MG63 (cell line): ENCODE measurements at regions not wholly inside any gene's neighbourhood (a gene's known extent, or its start where the extent isn't known, plus 50 kb on each side); places are given as distances from the start of the nearest gene placed in this dataset.
"Not testable (repeated sequence)": the region's sequence is repeated elsewhere in the genome, so short reads cannot be mapped to it uniquely, and the experiment has no call there.

Source experiments
- DNase-seq: peaks from one replicate; pipeline ENCODE4 v3.0.0-alpha.2; 2020
- H3K27me3 ChIP-seq: fragments of 250-450 bp; sonication (Bioruptor Pico); 2 replicates; pipeline ENCODE4 v1.5.1; 2020; ENCODE audit warnings: mild to moderate bottlenecking, moderate library complexity
- H3K36me3 ChIP-seq: fragments of 250-450 bp; sonication (Bioruptor Pico); 2 replicates; pipeline ENCODE4 v1.5.1; 2020; ENCODE audit warnings: mild to moderate bottlenecking, moderate library complexity
- H3K4me3 ChIP-seq: fragments of 250-450 bp; sonication (Bioruptor Pico); 2 replicates; pipeline ENCODE4 v1.5.1; 2020; ENCODE audit warnings: mild to moderate bottlenecking, moderate library complexity
- H3K9me3 ChIP-seq: fragments of 250-450 bp; sonication (Bioruptor Pico); 2 replicates; pipeline ENCODE4 v1.5.1; 2020; ENCODE audit warnings: mild to moderate bottlenecking, moderate library complexity

DNA sequence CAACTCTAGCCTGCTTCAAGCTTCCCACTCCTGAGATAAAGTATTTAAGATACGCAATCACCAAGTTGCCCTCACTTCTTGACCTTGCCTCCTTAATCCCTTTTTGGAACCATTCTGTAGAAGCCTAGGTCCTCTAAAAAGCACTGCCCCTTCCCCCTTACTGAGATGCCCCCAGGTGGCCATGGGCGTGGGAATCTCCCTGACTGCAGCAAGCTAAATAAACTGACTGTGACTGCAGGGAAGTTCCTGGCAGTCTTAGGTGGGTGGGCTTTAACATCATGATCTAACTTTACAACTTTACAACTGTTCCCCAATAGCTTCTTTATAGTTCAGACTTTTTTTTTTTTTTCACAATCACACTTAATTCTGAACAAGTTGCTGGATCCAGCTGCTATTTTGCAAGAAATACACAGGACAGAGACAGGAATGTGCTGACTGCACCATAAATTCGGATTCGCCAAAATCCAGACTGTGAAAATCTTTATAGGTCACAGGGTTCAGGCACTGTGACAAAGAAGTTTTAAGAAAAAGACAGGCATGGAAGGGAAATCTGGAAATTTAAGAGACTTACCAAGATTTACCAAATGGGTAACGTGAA, 344.2 kb upstream of the SULF2 start:
- Histone ChIP-seq H3K27me3 (no peaks in the 10 kb centered on the region), H3K9me3 (peaks cover 10% of the 10 kb centered on the region), H3K4me3 (no peak overlapping the region), H3K36me3 (no peaks in the 10 kb centered on the region)
- DNase-seq: no peak

DNA sequence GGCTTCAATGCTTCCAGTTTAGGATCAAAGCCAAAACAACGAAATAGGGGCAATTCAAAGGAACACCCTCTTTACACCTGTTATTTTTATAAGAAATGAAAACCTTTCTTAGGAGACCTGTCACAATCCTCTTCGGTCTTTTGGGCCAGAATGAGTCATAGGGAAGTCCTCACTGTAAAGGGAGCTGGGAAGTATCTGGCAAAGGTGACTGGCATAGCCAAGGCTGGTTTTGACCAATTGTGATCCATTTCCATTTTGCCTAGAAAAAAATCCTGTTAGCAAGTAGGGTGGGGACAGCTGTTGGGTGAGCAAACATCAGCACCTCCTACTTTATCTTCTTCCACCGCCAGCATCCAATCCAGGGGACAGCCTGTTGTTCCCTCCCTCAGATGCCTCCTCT, 343.2 kb upstream of the SULF2 start:
- Histone ChIP-seq H3K36me3 (no peaks in the 10 kb centered on the region), H3K4me3 (no peak overlapping the region), H3K27me3 (no peaks in the 10 kb centered on the region; the same call in 1 of the 2 replicates), H3K9me3 (peaks cover 10% of the 10 kb centered on the region)
- peak; percentile 59 for DNase-seq

DNA sequence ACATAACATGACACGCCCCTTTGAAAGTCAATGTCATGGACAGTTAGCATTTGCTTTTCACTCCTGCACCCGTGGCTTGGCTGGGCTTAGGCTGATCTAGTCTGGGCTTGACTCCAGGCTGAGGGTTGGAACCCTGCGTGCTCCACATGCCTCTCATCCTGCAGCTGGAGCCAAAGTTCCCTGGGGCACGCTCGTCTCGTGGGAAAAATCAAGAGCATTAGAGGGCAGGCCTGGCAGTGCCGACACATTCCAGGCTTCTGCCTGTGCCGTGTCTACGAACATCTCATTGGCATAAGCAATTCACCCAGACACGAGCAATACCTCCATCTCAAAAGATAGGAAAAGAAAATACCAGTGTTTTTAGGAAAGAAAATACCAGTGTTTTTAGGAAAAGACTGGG, 342.7 kb upstream of the SULF2 start:
- H3K9me3 ChIP-seq, H3K27me3 ChIP-seq, H3K4me3 ChIP-seq, H3K36me3 ChIP-seq: not testable (repeated sequence)
- DNase-seq: peak; percentile 98

- not testable (repeated sequence) for DNase-seq, H3K27me3 ChIP-seq, H3K9me3 ChIP-seq, H3K36me3 ChIP-seq, H3K4me3 ChIP-seq
Measured at GRCh38 chr20:48127133-48127532, 341.9 kb upstream of the SULF2 start.

GRCh38 chr20:48126227-48126740, 341.0 kb upstream of the SULF2 start:
- Histone ChIP-seq H3K36me3 (no peaks in the 10 kb centered on the region), H3K9me3 (no peaks in the 10 kb centered on the region), H3K4me3 (no peak overlapping the region), H3K27me3 (peaks cover 6% of the 10 kb centered on the region; the same call in 1 of the 2 replicates)
- no peak for DNase-seq

GRCh38 chr20:48124960-48125359, 339.7 kb upstream of the SULF2 start:
- Histone ChIP-seq H3K9me3 (no peaks in the 10 kb centered on the region), H3K4me3 (no peak overlapping the region), H3K36me3 (no peaks in the 10 kb centered on the region), H3K27me3 (peaks cover 7% of the 10 kb centered on the region; the same call in 1 of the 2 replicates)
- DNase-seq: no peak

- Histone ChIP-seq H3K9me3 (no peaks in the 10 kb centered on the region), H3K4me3 (no peak overlapping the region), H3K27me3 (peaks cover 7% of the 10 kb centered on the region; the same call in 1 of the 2 replicates), H3K36me3 (no peaks in the 10 kb centered on the region)
- DNase-seq: no peak
Measured at GRCh38 chr20:48124181-48124782, 339.0 kb upstream of the SULF2 start.

GRCh38 chr20:48120120-48120519, 334.8 kb upstream of the SULF2 start:
- DNase-seq: no peak
- no peaks in the 10 kb centered on the region for H3K9me3 ChIP-seq
- no peaks in the 10 kb centered on the region for H3K36me3 ChIP-seq
- peaks cover 7% of the 10 kb centered on the region; the same call in 1 of the 2 replicates for H3K27me3 ChIP-seq
- H3K4me3 ChIP-seq: no peak overlapping the region

DNA sequence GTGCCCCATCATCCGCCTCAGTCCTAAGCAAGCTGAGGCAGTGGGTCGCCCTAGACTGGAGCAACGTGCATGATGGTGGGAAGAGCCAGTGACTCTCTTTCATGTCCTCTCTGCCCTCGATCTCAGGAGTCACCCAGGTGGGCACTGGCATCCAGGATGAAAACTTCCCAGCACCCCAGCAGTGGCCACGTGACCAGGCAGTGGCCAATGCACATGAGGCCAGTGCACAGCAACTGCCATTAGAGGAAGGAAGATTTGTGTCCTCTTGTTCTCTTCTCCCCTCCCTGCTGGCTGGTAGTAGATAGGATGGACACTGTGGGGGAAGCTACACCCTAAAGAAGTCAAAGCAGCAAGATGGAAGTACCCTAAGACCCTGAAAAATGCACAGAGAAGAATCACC, 334.1 kb upstream of the SULF2 start:
- not testable (repeated sequence) for H3K27me3 ChIP-seq, DNase-seq, H3K9me3 ChIP-seq, H3K36me3 ChIP-seq, H3K4me3 ChIP-seq

GRCh38 chr20:48115502-48115901, 330.2 kb upstream of the SULF2 start:
- no peak for DNase-seq
- Histone ChIP-seq H3K9me3 (no peaks in the 10 kb centered on the region), H3K27me3 (peaks cover 16% of the 10 kb centered on the region), H3K4me3 (no peak overlapping the region), H3K36me3 (no peaks in the 10 kb centered on the region)

DNA sequence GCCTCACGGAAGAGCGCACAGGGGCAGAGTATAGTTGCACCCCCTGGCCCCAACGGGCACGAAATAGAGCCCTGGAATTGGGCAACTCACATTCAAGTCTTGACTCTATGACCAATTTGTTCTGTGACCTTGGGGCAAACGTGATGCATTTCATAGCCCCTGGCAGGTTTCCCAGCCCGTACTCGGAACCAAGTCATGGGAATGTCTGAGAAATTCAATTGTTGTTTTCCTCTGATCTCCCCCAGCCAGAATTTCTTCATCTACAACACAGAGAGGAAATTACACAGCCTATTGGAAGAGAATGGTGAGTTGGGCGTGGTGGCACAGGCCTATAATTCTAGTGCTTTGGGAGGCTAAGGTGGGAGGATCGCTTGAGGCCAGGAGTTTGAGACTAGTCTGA, 322.3 kb upstream of the SULF2 start:
- 0 out of 2 replicates have a peak, but pooled peaks cover 2% of the 10 kb centered on the region for H3K9me3 ChIP-seq
- H3K4me3 ChIP-seq: no peak overlapping the region
- peak; percentile 20 for DNase-seq
- H3K36me3 ChIP-seq: no peaks in the 10 kb centered on the region
- peaks cover 19% of the 10 kb centered on the region for H3K27me3 ChIP-seq

GRCh38 chr20:48106428-48106827, 321.1 kb upstream of the SULF2 start:
- H3K27me3 ChIP-seq: peaks cover 17% of the 10 kb centered on the region
- H3K9me3 ChIP-seq: 0 out of 2 replicates have a peak, but pooled peaks cover 2% of the 10 kb centered on the region
- no peaks in the 10 kb centered on the region for H3K36me3 ChIP-seq
- DNase-seq: no peak
- H3K4me3 ChIP-seq: no peak overlapping the region

DNA sequence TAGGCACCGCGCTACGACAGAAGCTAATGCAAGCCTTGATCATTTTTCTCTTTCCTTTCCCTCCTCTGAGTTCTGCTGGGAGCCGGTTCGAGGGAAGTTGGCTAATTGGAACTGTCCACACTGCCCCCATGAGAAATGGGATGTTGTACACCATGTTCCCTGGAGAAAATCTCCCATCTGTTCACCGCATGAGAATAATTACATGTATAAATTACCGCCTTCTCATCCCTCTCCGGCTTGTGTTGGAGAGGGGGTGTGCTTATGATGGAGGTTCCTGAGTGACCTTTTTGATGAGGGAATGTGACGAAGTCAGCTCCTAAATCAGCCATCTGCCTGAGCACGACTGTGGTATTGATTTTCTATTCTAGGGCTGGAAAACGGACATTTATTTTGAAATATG, 320.2 kb upstream of the SULF2 start:
- H3K27me3 ChIP-seq: peaks cover 11% of the 10 kb centered on the region
- H3K4me3 ChIP-seq: no peak overlapping the region
- H3K36me3 ChIP-seq: no peaks in the 10 kb centered on the region
- H3K9me3 ChIP-seq: 0 out of 2 replicates have a peak, but pooled peaks cover 2% of the 10 kb centered on the region
- no peak for DNase-seq

DNA sequence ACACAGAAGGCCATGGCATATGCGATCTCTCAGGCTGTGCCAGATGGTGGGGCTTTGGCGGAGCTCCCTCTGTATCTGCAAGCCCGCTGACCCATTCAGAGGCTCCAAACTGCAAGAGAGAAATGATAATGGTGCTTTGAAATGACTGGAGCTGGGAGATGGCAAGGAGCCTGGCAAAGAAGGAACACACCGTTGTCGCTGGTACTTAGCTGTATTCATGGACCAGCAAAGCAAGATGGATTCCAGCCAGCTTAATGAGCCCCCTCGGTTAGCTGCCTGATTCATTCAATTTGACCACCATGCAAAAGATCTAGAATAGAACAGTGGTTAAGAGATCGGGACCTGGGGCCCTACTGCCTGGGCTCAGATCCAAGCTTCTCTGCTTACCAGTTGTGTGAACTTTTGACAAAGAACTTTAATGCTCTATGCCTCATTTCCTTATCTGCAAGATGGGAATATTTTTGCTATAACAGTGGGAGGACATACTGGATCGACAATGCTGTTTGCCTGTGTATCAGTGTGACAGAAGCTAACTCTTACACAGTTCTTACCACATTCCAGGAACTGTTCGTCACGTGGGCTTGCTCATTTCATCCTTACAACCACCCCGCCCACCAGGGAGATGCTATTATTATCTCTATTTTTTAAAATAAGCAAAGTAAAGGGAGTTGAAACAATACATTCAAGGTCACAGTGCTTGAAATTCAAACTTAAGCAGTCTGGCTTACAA, 317.8 kb upstream of the SULF2 start:
- Histone ChIP-seq H3K27me3 (peaks cover 11% of the 10 kb centered on the region; the same call in 1 of the 2 replicates), H3K9me3 (0 out of 2 replicates have a peak, but pooled peaks cover 2% of the 10 kb centered on the region), H3K36me3 (no peaks in the 10 kb centered on the region), H3K4me3 (no peak overlapping the region)
- no peak for DNase-seq

DNA sequence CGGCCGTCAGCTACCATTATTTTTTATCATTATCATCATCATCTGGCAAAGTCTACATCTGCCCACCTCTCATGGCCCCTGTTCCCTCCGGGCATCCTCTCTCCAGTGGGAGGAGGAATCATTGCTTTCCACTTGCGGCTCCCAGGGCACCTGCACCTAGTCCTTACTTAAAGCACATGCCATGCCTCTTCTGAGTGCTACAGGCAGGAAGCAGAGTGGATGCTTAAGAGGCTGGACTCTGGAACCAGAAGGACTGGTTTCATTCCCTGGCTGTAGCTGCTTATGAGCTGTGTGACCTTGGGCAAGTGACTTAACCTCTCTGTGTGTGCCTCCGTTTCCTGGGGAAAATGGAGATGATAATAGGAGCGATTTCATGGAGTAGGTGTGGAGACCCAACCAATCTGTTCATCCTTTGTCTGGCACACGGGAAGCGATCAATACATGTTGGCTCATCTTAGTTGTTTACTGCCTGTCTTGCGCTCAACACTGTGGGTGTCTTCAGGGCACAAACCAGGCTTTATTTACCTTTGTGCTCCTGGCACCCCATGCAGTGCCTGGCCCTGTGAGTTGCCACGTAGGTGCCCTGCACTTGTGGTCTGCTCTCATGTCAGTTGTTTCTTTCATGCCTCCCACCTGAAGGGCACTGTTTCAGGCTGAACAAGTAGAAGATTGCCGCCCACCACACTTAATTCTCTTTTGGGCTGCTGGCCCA, 317.0 kb upstream of the SULF2 start:
- 0 out of 2 replicates have a peak, but pooled peaks cover 2% of the 10 kb centered on the region for H3K9me3 ChIP-seq
- DNase-seq: no peak
- H3K27me3 ChIP-seq: peaks cover 11% of the 10 kb centered on the region; the same call in 1 of the 2 replicates
- H3K4me3 ChIP-seq: no peak overlapping the region
- H3K36me3 ChIP-seq: no peaks in the 10 kb centered on the region

DNA sequence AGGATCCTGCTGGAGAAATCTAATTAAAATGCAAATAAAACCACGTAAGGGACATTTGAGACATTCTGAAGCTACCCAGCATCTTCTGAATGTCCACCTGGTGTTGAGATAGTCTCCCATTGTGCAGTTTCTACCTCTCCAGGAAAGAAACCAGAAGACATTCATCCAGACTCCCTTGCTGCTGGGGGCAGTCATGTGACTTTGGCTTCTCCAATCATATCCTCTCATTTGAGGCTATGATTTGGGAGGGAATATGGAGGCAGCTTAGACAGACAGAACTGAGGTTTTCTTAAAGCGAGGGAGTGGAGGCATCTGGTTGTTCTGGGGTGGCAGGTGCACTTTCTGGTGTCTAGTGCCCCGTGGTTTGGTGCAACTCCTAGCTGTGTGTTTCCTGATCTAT, 315.2 kb upstream of the SULF2 start:
- no peak overlapping the region for H3K4me3 ChIP-seq
- H3K9me3 ChIP-seq: no peaks in the 10 kb centered on the region
- no peaks in the 10 kb centered on the region for H3K36me3 ChIP-seq
- H3K27me3 ChIP-seq: peaks cover 11% of the 10 kb centered on the region; the same call in 1 of the 2 replicates
- no peak for DNase-seq

DNA sequence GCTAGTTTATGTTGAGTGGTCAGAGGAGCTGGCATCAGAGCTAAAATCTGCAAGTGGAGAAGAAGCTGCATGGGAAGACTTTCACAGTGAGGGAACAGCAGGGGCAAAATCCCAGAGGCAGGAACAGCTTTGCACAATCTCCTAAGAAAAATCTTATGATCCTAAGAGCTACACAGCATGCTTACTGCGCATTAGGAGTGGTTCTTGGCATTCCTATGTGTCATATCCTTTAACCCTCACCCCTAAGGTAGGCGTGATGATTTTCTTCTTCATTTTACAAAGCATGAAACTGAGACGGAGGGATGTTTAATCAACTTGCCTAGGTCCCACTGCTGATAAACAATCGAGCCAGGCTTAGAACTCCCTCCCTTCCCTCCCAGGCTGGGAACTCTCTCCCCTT, 313.6 kb upstream of the SULF2 start:
- Histone ChIP-seq H3K36me3 (no peaks in the 10 kb centered on the region), H3K4me3 (no peak overlapping the region), H3K27me3 (peaks cover 11% of the 10 kb centered on the region; the same call in 1 of the 2 replicates), H3K9me3 (no peaks in the 10 kb centered on the region)
- no peak for DNase-seq
